Adrenal gland (tissue), 5 donors: ENCODE measurements at regions not wholly inside any gene's neighbourhood (a gene's known extent, or its start where the extent isn't known, plus 50 kb on each side); places are given as distances from the start of the nearest gene placed in this dataset.

ENCODE experiments used
- CTCF ChIP-seq, 6 experiments: fragments of 450-650 bp in 4 of 6; fragments of 200-600 bp in 2 of 6; sonication (generic) in 1 of 6; IDR thresholded peaks; 1 replicate in 5 of 6; 2 replicates in 1 of 6; pipeline versions ENCODE4 v1.5.1 to v1.8.0; 2016 to 2021; ENCODE audit warnings: antibody characterized with exemption in 6 of 6, mild to moderate bottlenecking in 2 of 6, moderate library complexity in 1 of 6
- POLR2A ChIP-seq, 2 donors: fragments of 450-650 bp; IDR thresholded peaks; one replicate each; pipeline ENCODE4 v1.6.1; 2017; ENCODE audit warnings: antibody characterized with exemption in 2 of 2, mild to moderate bottlenecking in 2 of 2, moderate library complexity in 1 of 2
- donor health status: DM: no; HTN: no; CAD: no.

- TF ChIP-seq CTCF (IDR thresholded peaks at IDR 0.05): no peak
- TF ChIP-seq POLR2A (IDR thresholded peaks at IDR 0.05): no peak
These were observed 115.6 kb upstream of the ALDH1B1 start for GRCh38 chr9:38276771-38277439.
